Mucosa of rectum (tissue), 2 donors: ENCODE measurements at regions not wholly inside any gene's neighbourhood (a gene's known extent, or its start where the extent isn't known, plus 50 kb on each side); places are given as distances from the start of the nearest gene placed in this dataset.

Experiments
- H3K27ac ChIP-seq, 2 donors: one replicate each; pipeline ENCODE4 v1.7.0; 2013; ENCODE audit warnings: inconsistent platforms in 2 of 2, low read depth in 2 of 2, low read length in 2 of 2
- H3K27me3 ChIP-seq, 2 donors: one replicate each; pipeline ENCODE4 v1.7.0; 2013; ENCODE audit warnings: low read length in 2 of 2; ENCODE audit not compliant: control insufficient read depth in 2 of 2, insufficient read depth in 2 of 2
- H3K36me3 ChIP-seq, 2 donors: one replicate each; pipeline ENCODE4 v1.7.0; 2013; ENCODE audit warnings: low read length in 2 of 2; ENCODE audit not compliant: control insufficient read depth in 2 of 2, insufficient read depth in 2 of 2
- H3K4me1 ChIP-seq, 2 donors: one replicate each; pipeline ENCODE4 v1.7.0; 2013; ENCODE audit warnings: low read length in 2 of 2, mild to moderate bottlenecking in 1 of 2; ENCODE audit not compliant: control insufficient read depth in 2 of 2, insufficient read depth in 2 of 2
- H3K4me3 ChIP-seq, 2 donors: one replicate each; pipeline ENCODE4 v1.7.0; 2013; ENCODE audit warnings: low read length in 2 of 2
- H3K9ac ChIP-seq, 2 donors: one replicate each; pipeline ENCODE4 v1.7.0; 2013; ENCODE audit warnings: low read length in 2 of 2, low read depth in 1 of 2, mild to moderate bottlenecking in 1 of 2
- H3K9me3 ChIP-seq, 2 donors: one replicate each; pipeline ENCODE4 v1.7.0; 2013; ENCODE audit warnings: low read length in 2 of 2; ENCODE audit not compliant: control insufficient read depth in 2 of 2
- donor health status: healthy.
- donor health status: Normal muscosa, but diverticular disease.

- Histone ChIP-seq H3K4me3 (no peak overlapping the region), H3K9ac (no peak overlapping the region), H3K27ac (no peak overlapping the region), H3K9me3 (no peaks in the 10 kb centered on the region), H3K4me1 (no peaks in the 10 kb centered on the region), H3K27me3 (no peaks in the 10 kb centered on the region), H3K36me3 (no peaks in the 10 kb centered on the region)
Observed at GRCh38 chr2:106745468-106745867, 140.5 kb downstream of the ST6GAL2 start.

GRCh38 chr2:106749823-106750222, 136.1 kb downstream of the ST6GAL2 start:
- no peak overlapping the region for H3K9ac ChIP-seq
- H3K4me1 ChIP-seq: no peaks in the 10 kb centered on the region
- H3K9me3 ChIP-seq: no peaks in the 10 kb centered on the region
- H3K4me3 ChIP-seq: no peak overlapping the region
- H3K27me3 ChIP-seq: no peaks in the 10 kb centered on the region
- H3K27ac ChIP-seq: no peak overlapping the region
- no peaks in the 10 kb centered on the region for H3K36me3 ChIP-seq
